ENCODE measurements at regions not wholly inside any gene's neighbourhood (a gene's known extent, or its start where the extent isn't known, plus 50 kb on each side); places are given as distances from the start of the nearest gene placed in this dataset.

GRCh38 chr10:4687397-4687796 lies 138.6 kb upstream of the AKR1E2 start:
- DNase-seq: no peak

- no peak for DNase-seq
Observed at GRCh38 chr10:4686644-4686996, 139.4 kb upstream of the AKR1E2 start.

- DNase-seq: no peak
Observed at GRCh38 chr10:4685904-4686643, 139.9 kb upstream of the AKR1E2 start.

- DNase-seq: no peak
Observed at GRCh38 chr10:4685491-4685890, 140.5 kb upstream of the AKR1E2 start.

GRCh38 chr10:4684434-4684833 lies 141.6 kb upstream of the AKR1E2 start:
- DNase-seq: no peak

GRCh38 chr10:4683838-4684237 lies 142.2 kb upstream of the AKR1E2 start:
- no peak for DNase-seq

- DNase-seq: no peak
Observed at GRCh38 chr10:4683137-4683536, 142.9 kb upstream of the AKR1E2 start.

- DNase-seq: no peak
Observed at GRCh38 chr10:4678951-4679671, 146.9 kb upstream of the AKR1E2 start.

GRCh38 chr10:4678023-4678950 lies 147.7 kb upstream of the AKR1E2 start:
- DNase-seq: no peak

GRCh38 chr10:4677296-4678021 lies 148.5 kb upstream of the AKR1E2 start:
- no peak for DNase-seq

GRCh38 chr10:4676566-4676965 lies 149.4 kb upstream of the AKR1E2 start:
- no peak for DNase-seq

GRCh38 chr10:4675808-4676207 lies 150.2 kb upstream of the AKR1E2 start:
- no peak for DNase-seq

GRCh38 chr10:4673279-4674040 lies 152.5 kb upstream of the AKR1E2 start:
- no peak for DNase-seq

GRCh38 chr10:4672201-4672600 lies 153.8 kb upstream of the AKR1E2 start:
- no peak for DNase-seq

GRCh38 chr10:4671451-4672145 lies 154.4 kb upstream of the AKR1E2 start:
- no peak for DNase-seq

- no peak for DNase-seq
Observed at GRCh38 chr10:4670737-4671136, 155.3 kb upstream of the AKR1E2 start.

- no peak for DNase-seq
Observed at GRCh38 chr10:4669585-4669984, 156.4 kb upstream of the AKR1E2 start.

- DNase-seq: peak; percentile 89
Observed at GRCh38 chr10:4663162-4663992, 162.6 kb upstream of the AKR1E2 start.

GRCh38 chr10:4662576-4663161 lies 163.3 kb upstream of the AKR1E2 start:
- DNase-seq: no peak
